PC-3 (cell line): ENCODE measurements at regions not wholly inside any gene's neighbourhood (a gene's known extent, or its start where the extent isn't known, plus 50 kb on each side); places are given as distances from the start of the nearest gene placed in this dataset.

ENCODE experiments used
- ATAC-seq: fragments of 200-7000 bp; cut with Tn5 transposase; 2 replicates; pipeline ENCODE4 v1.9.1; 2020; ENCODE audit warnings: mild to moderate bottlenecking, moderate library complexity
- BruUV-seq: library from RNA; stranded (reverse); fragments of 400-500 nt; replicated peaks from 2 replicates; lab custom pipeline; 2021; lab: Mats Ljungman, UMichigan
- CTCF ChIA-PET: fragments of 300-600 bp; sonication (Branson Sonifier 250); formaldehyde crosslinking; loops from one replicate; lab custom pipeline; 2022; ENCODE audit warnings: antibody characterized with exemption; lab: Charles Lee
- POLR2A ChIA-PET: fragments of 300-600 bp; sonication (Branson Sonifier 250); formaldehyde crosslinking; loops from one replicate; lab custom pipeline; 2022; ENCODE audit warnings: antibody characterized with exemption; ENCODE audit not compliant: unreplicated experiment; lab: Charles Lee
- DNase-seq: peaks from one replicate; pipeline ENCODE4 v3.0.0-alpha.2; 2015
- H2AFZ ChIP-seq: fragments of 300-600 bp; sonication (generic); 2 replicates; pipeline ENCODE4 v1.6.0; 2016; ENCODE audit warnings: antibody characterized with exemption, low read length
- H3F3A ChIP-seq: fragments of 300-600 bp; sonication (generic); one replicate; pipeline ENCODE4 v1.6.0; 2017; ENCODE audit warnings: antibody characterized with exemption, low read length, control low read depth, mild to moderate bottlenecking; ENCODE audit not compliant: unreplicated experiment
- H3K27ac ChIP-seq: fragments of 300-600 bp; sonication (generic); 2 replicates; pipeline ENCODE4 v1.5.1; 2016; ENCODE audit warnings: mild to moderate bottlenecking, low read length
- H3K27me3 ChIP-seq: fragments of 300-600 bp; sonication (generic); 2 replicates; pipeline ENCODE4 v1.6.1; 2016; ENCODE audit warnings: low read length, mixed read lengths
- H3K36me3 ChIP-seq: fragments of 300-600 bp; sonication (generic); 2 replicates; pipeline ENCODE4 v1.6.1; 2016; ENCODE audit warnings: low read depth, mixed run types, low read length, mixed read lengths
- H3K4me1 ChIP-seq: fragments of 300-600 bp; sonication (generic); 2 replicates; pipeline ENCODE4 v1.5.1; 2016; ENCODE audit warnings: low read length; ENCODE audit not compliant: insufficient read depth
- H3K4me2 ChIP-seq: fragments of 300-600 bp; sonication (generic); 2 replicates; pipeline ENCODE4 v1.6.0; 2016; ENCODE audit warnings: low read length
- H3K4me3 ChIP-seq: fragments of 300-600 bp; sonication (generic); 2 replicates; pipeline ENCODE4 v1.5.1; 2016; ENCODE audit warnings: mild to moderate bottlenecking, low read length, mixed read lengths
- H3K79me2 ChIP-seq: fragments of 300-600 bp; sonication (generic); 2 replicates; pipeline ENCODE4 v1.6.1; 2017; ENCODE audit warnings: low read length, mixed read lengths
- H3K9ac ChIP-seq: fragments of 300-600 bp; sonication (generic); 2 replicates; pipeline ENCODE4 v1.6.0; 2016; ENCODE audit warnings: mild to moderate bottlenecking, low read length
- H3K9me2 ChIP-seq: fragments of 300-600 bp; sonication (generic); replicated peaks from 2 replicates; pipeline ENCODE4 v1.6.1; 2016; ENCODE audit warnings: mixed run types, low read length, mixed read lengths
- H3K9me3 ChIP-seq: fragments of 300-600 bp; sonication (generic); 2 replicates; pipeline ENCODE4 v1.6.1; 2016; ENCODE audit warnings: low read length, mixed read lengths
- H4K20me1 ChIP-seq: fragments of 300-600 bp; sonication (generic); 2 replicates; pipeline ENCODE4 v1.6.1; 2016; ENCODE audit warnings: low read length, mixed read lengths
- CTCF ChIP-seq: fragments of 300-600 bp; sonication (generic); conservative IDR thresholded peaks from 2 replicates; pipeline ENCODE4 v1.5.1; 2017; ENCODE audit warnings: antibody characterized with exemption, low read depth, mild to moderate bottlenecking, low read length
- EZH2 ChIP-seq: fragments of 300-600 bp; sonication (generic); IDR thresholded peaks from one replicate; pipeline ENCODE4 v1.6.1; 2017; ENCODE audit warnings: antibody characterized with exemption, mild to moderate bottlenecking, low read length; ENCODE audit not compliant: unreplicated experiment
- EZH2phosphoT487 ChIP-seq: fragments of 300-600 bp; sonication (generic); IDR thresholded peaks from 2 replicates; pipeline ENCODE4 v1.6.1; 2018; ENCODE audit warnings: mild to moderate bottlenecking, antibody characterized with exemption, low read length, borderline replicate concordance
- intact Hi-C: fragments of 100-400 bp; cut with micrococcal nuclease; formaldehyde crosslinking; loops from 2 replicates; pipeline ENCODE4 v1.9.0; 2023

- BruUV-seq, result no TSS peak
- Histone ChIP-seq H3K79me2 (no peaks in the 10 kb centered on the region), H3K9me2 (no peaks in the 10 kb centered on the region), H3K36me3 (no peaks in the 10 kb centered on the region), H3K9me3 (no peaks in the 10 kb centered on the region), H3K4me1 (no peaks in the 10 kb centered on the region), H2AFZ (no peak overlapping the region), H3F3A (no peaks in the 10 kb centered on the region), H3K27me3 (peaks cover 76% of the 10 kb centered on the region), H3K4me2 (no peak overlapping the region), H3K9ac (no peak overlapping the region), H3K27ac (no peak overlapping the region), H3K4me3 (no peak overlapping the region), H4K20me1 (no peaks in the 10 kb centered on the region)
- intact Hi-C loops, result no loop called here
- DNase-seq, result no peak
- CTCF ChIA-PET, result no interaction called here
- no peak for ATAC-seq
- POLR2A ChIA-PET, result no interaction called here
- TF ChIP-seq EZH2phosphoT487 (no peak), CTCF (no peak), EZH2 (no peak)
Observed at GRCh38 chr20:6914986-6915385, 147.5 kb downstream of the BMP2 start.

GRCh38 chr20:6916938-6917337 is 149.5 kb downstream of the BMP2 start:
- H3K4me3 ChIP-seq, result no peak overlapping the region
- BruUV-seq, result no TSS peak
- peaks cover 85% of the 10 kb centered on the region for H3K27me3 ChIP-seq
- CTCF ChIA-PET, result no interaction called here
- H3K9me3 ChIP-seq, result no peaks in the 10 kb centered on the region
- no peak for ATAC-seq
- no peaks in the 10 kb centered on the region for H4K20me1 ChIP-seq
- H3K36me3 ChIP-seq, result no peaks in the 10 kb centered on the region
- no peaks in the 10 kb centered on the region for H3K4me1 ChIP-seq
- TF ChIP-seq CTCF (no peak), EZH2phosphoT487 (no peak), EZH2 (no peak)
- H3F3A ChIP-seq, result no peaks in the 10 kb centered on the region
- no peaks in the 10 kb centered on the region for H3K79me2 ChIP-seq
- intact Hi-C loops, result no loop called here
- H2AFZ ChIP-seq, result no peak overlapping the region
- H3K9ac ChIP-seq, result no peak overlapping the region
- H3K9me2 ChIP-seq, result no peaks in the 10 kb centered on the region
- DNase-seq, result no peak
- POLR2A ChIA-PET, result no interaction called here
- H3K4me2 ChIP-seq, result no peak overlapping the region
- no peak overlapping the region for H3K27ac ChIP-seq

GRCh38 chr20:6919792-6920468 is 152.4 kb downstream of the BMP2 start:
- Histone ChIP-seq H3K27me3 (peaks cover 95% of the 10 kb centered on the region), H3K79me2 (no peaks in the 10 kb centered on the region), H2AFZ (no peak overlapping the region), H3K4me3 (no peak overlapping the region), H3K9me3 (no peaks in the 10 kb centered on the region), H3K9ac (no peak overlapping the region), H3K27ac (no peak overlapping the region), H3K9me2 (no peaks in the 10 kb centered on the region), H3K4me2 (no peak overlapping the region), H3F3A (no peaks in the 10 kb centered on the region), H3K4me1 (no peaks in the 10 kb centered on the region), H4K20me1 (no peaks in the 10 kb centered on the region), H3K36me3 (no peaks in the 10 kb centered on the region)
- DNase-seq, result no peak
- no peak for TF ChIP-seq EZH2phosphoT487
- TF ChIP-seq CTCF, result no peak
- TF ChIP-seq EZH2, result no peak
- ATAC-seq, result no peak
- no TSS peak for BruUV-seq
- intact Hi-C loops, result no loop called here
- CTCF ChIA-PET, result no interaction called here
- POLR2A ChIA-PET, result no interaction called here
